HCT116 (cell line): ENCODE measurements at regions not wholly inside any gene's neighbourhood (a gene's known extent, or its start where the extent isn't known, plus 50 kb on each side); places are given as distances from the start of the nearest gene placed in this dataset.

ENCODE experiments used
- ATAC-seq: fragments of 200-7000 bp; cut with Tn5 transposase; 2 replicates; pipeline ENCODE4 v1.9.1; 2020; ENCODE audit warnings: mild to moderate bottlenecking, moderate library complexity
- BruUV-seq: library from RNA; stranded (reverse); fragments of 400-500 nt; replicated peaks from 2 replicates; lab custom pipeline; 2021; lab: Mats Ljungman, UMichigan
- CTCF ChIA-PET: fragments of 300-600 bp; sonication (Branson Sonifier 250); formaldehyde crosslinking; loops from one replicate; lab custom pipeline; 2021; ENCODE audit warnings: antibody characterized with exemption; lab: Charles Lee
- POLR2A ChIA-PET: fragments of 300-600, 350-600 bp; sonication (Branson Sonifier 250); formaldehyde crosslinking; loops from one replicate; lab custom pipeline; 2021; ENCODE audit warnings: antibody characterized with exemption; lab: Charles Lee
- RAD21 ChIA-PET, 2 experiments: fragments of 300-600 bp; sonication (Branson Sonifier 250); formaldehyde crosslinking; loops; one replicate each; lab custom pipeline; 2023; ENCODE audit warnings: low total read pairs in 2 of 2; ENCODE audit not compliant: uncharacterized antibody in 2 of 2, unreplicated experiment in 2 of 2, low non-redundant PET in 1 of 2; lab: Charles Lee
- DNase-seq: peaks from one replicate; pipeline ENCODE4 v3.0.0-alpha.2; 2010; ENCODE audit warnings: low read depth, low spot score
- H2AFZ ChIP-seq: fragments of 200-600 bp; shearing (Covaris generic), sonication (generic); 2 replicates; pipeline ENCODE4 v1.6.1; 2017; ENCODE audit warnings: low read depth, mixed run types, mixed read lengths, antibody characterized with exemption, low read length; ENCODE audit not compliant: poor library complexity, severe bottlenecking
- H3K27ac ChIP-seq: 2 replicates; pipeline ENCODE4 v1.5.1; 2012; ENCODE audit warnings: low read depth, low read length
- H3K27me3 ChIP-seq: fragments of 200-600 bp; sonication (generic); 2 replicates; pipeline ENCODE4 v1.6.1; 2016; ENCODE audit warnings: mixed run types, low read length, mixed read lengths; ENCODE audit not compliant: insufficient read depth
- H3K36me3 ChIP-seq, 2 experiments: fragments of 200-500 bp in 1 of 2; fragments of 200-600 bp in 1 of 2; sonication (Bioruptor generic) in 1 of 2; sonication (generic) in 1 of 2; 2 replicates each; pipeline versions ENCODE4 v1.5.1 to v1.6.1; 2014 to 2016; ENCODE audit warnings: low read length in 2 of 2, inconsistent platforms in 1 of 2, mixed read lengths in 1 of 2, mixed run types in 1 of 2; ENCODE audit not compliant: insufficient read depth in 2 of 2, control insufficient read depth in 1 of 2
- H3K4me1 ChIP-seq, 2 experiments: fragments of 200-600 bp in 1 of 2; sonication (generic) in 1 of 2; 2 replicates each; pipeline versions ENCODE4 v1.5.1 to v1.6.1; 2012 to 2017; ENCODE audit warnings: low read length in 2 of 2, inconsistent platforms in 1 of 2, mild to moderate bottlenecking in 1 of 2, mixed read lengths in 1 of 2, mixed run types in 1 of 2, moderate library complexity in 1 of 2; ENCODE audit not compliant: insufficient read depth in 2 of 2, control insufficient read depth in 1 of 2
- H3K4me2 ChIP-seq: fragments of 200-600 bp; sonication (generic); 2 replicates; pipeline ENCODE4 v1.6.1; 2017; ENCODE audit warnings: mixed run types, low read length, mixed read lengths
- H3K4me3 ChIP-seq, 2 experiments: fragments of 200-600 bp in 1 of 2; sonication (generic) in 1 of 2; replicated peaks in 1 of 2; 2 replicates each; pipeline ENCODE4 v1.5.1; 2011 to 2016; ENCODE audit warnings: low read length in 2 of 2, control low read depth in 1 of 2, low read depth in 1 of 2, mild to moderate bottlenecking in 1 of 2, mixed read lengths in 1 of 2, mixed run types in 1 of 2
- H3K79me2 ChIP-seq: fragments of 200-600 bp; sonication (generic); 2 replicates; pipeline ENCODE4 v1.6.1; 2017; ENCODE audit warnings: mild to moderate bottlenecking, mixed run types, low read length, moderate library complexity, mixed read lengths; ENCODE audit not compliant: insufficient read depth
- H3K9ac ChIP-seq: fragments of 200-600 bp; sonication (generic); 2 replicates; pipeline ENCODE4 v1.6.1; 2016; ENCODE audit warnings: low read length, mixed read lengths
- H3K9me2 ChIP-seq: fragments of 200-600 bp; sonication (generic), shearing (Covaris generic); 2 replicates; pipeline ENCODE4 v1.6.1; 2017; ENCODE audit warnings: mixed run types, mild to moderate bottlenecking, moderate library complexity; ENCODE audit not compliant: insufficient read depth
- H3K9me3 ChIP-seq, 2 experiments: fragments of 200-500 bp in 1 of 2; fragments of 200-600 bp in 1 of 2; sonication (Bioruptor generic) in 1 of 2; sonication (generic) in 1 of 2; 2 replicates each; pipeline ENCODE4 v1.6.1; 2014 to 2017; ENCODE audit warnings: low read length in 2 of 2, mixed read lengths in 2 of 2, inconsistent platforms in 1 of 2, low read depth in 1 of 2, mild to moderate bottlenecking in 1 of 2, mixed run types in 1 of 2, moderate library complexity in 1 of 2; ENCODE audit not compliant: control insufficient read depth in 1 of 2, insufficient read depth in 1 of 2
- H4K20me1 ChIP-seq: fragments of 200-600 bp; sonication (generic), shearing (Covaris generic); 2 replicates; pipeline ENCODE4 v1.6.1; 2017; ENCODE audit warnings: mixed run types, mild to moderate bottlenecking, moderate library complexity; ENCODE audit not compliant: insufficient read depth
- CBX3 ChIP-seq: IDR thresholded peaks from 2 replicates; pipeline ENCODE4 v1.6.1; 2012; ENCODE audit warnings: low read depth
- CEBPB ChIP-seq: IDR thresholded peaks from 2 replicates; pipeline ENCODE4 v1.6.1; 2012; ENCODE audit warnings: low read depth
- EGR1 ChIP-seq: IDR thresholded peaks from 2 replicates; pipeline ENCODE4 v1.6.1; 2012; ENCODE audit warnings: low read depth
- ELF1 ChIP-seq: IDR thresholded peaks from 2 replicates; pipeline ENCODE4 v1.6.1; 2012; ENCODE audit warnings: low read depth, borderline replicate concordance
- EZH2phosphoT487 ChIP-seq: fragments of 200-600 bp; IDR thresholded peaks from 2 replicates; pipeline ENCODE4 v1.6.1; 2018; ENCODE audit warnings: antibody characterized with exemption, borderline replicate concordance
- FOSL1 ChIP-seq: IDR thresholded peaks from 2 replicates; pipeline ENCODE4 v1.6.1; 2012; ENCODE audit warnings: low read depth
- JUND ChIP-seq: IDR thresholded peaks from 2 replicates; pipeline ENCODE4 v1.6.1; 2012
- POLR2A ChIP-seq: IDR thresholded peaks from 2 replicates; pipeline ENCODE4 v1.7.0; 2011; ENCODE audit warnings: borderline replicate concordance; ENCODE audit not compliant: insufficient read depth, insufficient read length; ENCODE audit errors: extremely low read depth
- POLR2AphosphoS5 ChIP-seq: IDR thresholded peaks from 2 replicates; pipeline ENCODE4 v1.6.1; 2011; ENCODE audit warnings: mild to moderate bottlenecking, low read depth, low read length, moderate library complexity
- RAD21 ChIP-seq: IDR thresholded peaks from 2 replicates; pipeline ENCODE4 v1.6.1; 2012; ENCODE audit warnings: low read depth, mild to moderate bottlenecking
- SIN3A ChIP-seq: IDR thresholded peaks from 2 replicates; pipeline ENCODE4 v1.6.1; 2012; ENCODE audit warnings: low read depth
- SP1 ChIP-seq: IDR thresholded peaks from 2 replicates; pipeline ENCODE4 v1.6.1; 2012; ENCODE audit warnings: low read depth
- SRF ChIP-seq: IDR thresholded peaks from 2 replicates; pipeline ENCODE4 v1.6.1; 2012; ENCODE audit warnings: low read depth
- TCF7L2 ChIP-seq: IDR thresholded peaks from 2 replicates; pipeline ENCODE4 v1.7.0; 2011; ENCODE audit warnings: borderline replicate concordance, inconsistent platforms; ENCODE audit not compliant: insufficient read depth, insufficient read length; ENCODE audit errors: extremely low read depth
- YY1 ChIP-seq: IDR thresholded peaks from 2 replicates; pipeline ENCODE4 v1.6.1; 2011; ENCODE audit warnings: low read length, low read depth, moderate library complexity, mild to moderate bottlenecking; ENCODE audit not compliant: insufficient replicate concordance; ENCODE audit errors: extremely low read depth
- ZBTB33 ChIP-seq: IDR thresholded peaks from 2 replicates; pipeline ENCODE4 v1.6.1; 2011; ENCODE audit warnings: mild to moderate bottlenecking, low read length, moderate library complexity; ENCODE audit not compliant: insufficient replicate concordance; ENCODE audit errors: extremely low read depth
- ZFX ChIP-seq: fragments of 450-650 bp; IDR thresholded peaks from 2 replicates; pipeline ENCODE4 v1.6.1; 2017
- ZNF274 ChIP-seq: fragments of 200-500 bp; sonication (Bioruptor generic); IDR thresholded peaks from 2 replicates; pipeline ENCODE4 v1.6.1; 2014; ENCODE audit warnings: mild to moderate bottlenecking, low read depth, low read length, inconsistent platforms
- intact Hi-C: fragments of 100-400 bp; cut with micrococcal nuclease; formaldehyde crosslinking; loops from 2 replicates; pipeline ENCODE4 v1.10.0; 2022
- TF ChIP-seq, protein P1 (sequence below): IDR thresholded peaks from 2 replicates; pipeline ENCODE4 v1.6.1; 2012; ENCODE audit warnings: low read depth
- TF ChIP-seq, protein P2 (sequence below), 3 experiments: fragments of 200-600 bp in 1 of 3; sonication (generic) in 1 of 3; IDR thresholded peaks in 2 of 3; conservative IDR thresholded peaks in 1 of 3; 2 replicates each; pipeline ENCODE4 v1.5.1; 2012 to 2017; ENCODE audit warnings: low read depth in 2 of 3, low read length in 2 of 3, antibody characterized with exemption in 1 of 3, borderline replicate concordance in 1 of 3, control low read depth in 1 of 3, mild to moderate bottlenecking in 1 of 3, mixed read lengths in 1 of 3, mixed run types in 1 of 3, moderate library complexity in 1 of 3; ENCODE audit not compliant: insufficient read depth in 1 of 3

DNA sequence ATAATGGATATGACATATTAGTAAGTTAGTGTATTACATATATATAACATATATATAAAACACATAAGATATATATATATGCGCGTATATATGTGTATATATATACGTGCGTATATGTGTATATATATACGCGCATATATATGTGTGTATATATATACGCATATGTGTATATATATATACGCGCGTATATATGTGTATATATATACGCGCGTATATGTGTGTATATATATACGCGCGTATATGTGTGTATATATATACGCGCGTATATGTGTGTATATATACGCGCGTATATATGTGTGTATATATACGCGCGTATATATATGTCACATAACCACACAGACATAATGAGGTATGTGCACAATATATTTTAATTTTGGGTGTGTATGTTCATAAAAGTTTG is 327.8 kb downstream of the MEIS1 start:
- RAD21 ChIA-PET: no interaction called here
- TF ChIP-seq, protein P1, sequence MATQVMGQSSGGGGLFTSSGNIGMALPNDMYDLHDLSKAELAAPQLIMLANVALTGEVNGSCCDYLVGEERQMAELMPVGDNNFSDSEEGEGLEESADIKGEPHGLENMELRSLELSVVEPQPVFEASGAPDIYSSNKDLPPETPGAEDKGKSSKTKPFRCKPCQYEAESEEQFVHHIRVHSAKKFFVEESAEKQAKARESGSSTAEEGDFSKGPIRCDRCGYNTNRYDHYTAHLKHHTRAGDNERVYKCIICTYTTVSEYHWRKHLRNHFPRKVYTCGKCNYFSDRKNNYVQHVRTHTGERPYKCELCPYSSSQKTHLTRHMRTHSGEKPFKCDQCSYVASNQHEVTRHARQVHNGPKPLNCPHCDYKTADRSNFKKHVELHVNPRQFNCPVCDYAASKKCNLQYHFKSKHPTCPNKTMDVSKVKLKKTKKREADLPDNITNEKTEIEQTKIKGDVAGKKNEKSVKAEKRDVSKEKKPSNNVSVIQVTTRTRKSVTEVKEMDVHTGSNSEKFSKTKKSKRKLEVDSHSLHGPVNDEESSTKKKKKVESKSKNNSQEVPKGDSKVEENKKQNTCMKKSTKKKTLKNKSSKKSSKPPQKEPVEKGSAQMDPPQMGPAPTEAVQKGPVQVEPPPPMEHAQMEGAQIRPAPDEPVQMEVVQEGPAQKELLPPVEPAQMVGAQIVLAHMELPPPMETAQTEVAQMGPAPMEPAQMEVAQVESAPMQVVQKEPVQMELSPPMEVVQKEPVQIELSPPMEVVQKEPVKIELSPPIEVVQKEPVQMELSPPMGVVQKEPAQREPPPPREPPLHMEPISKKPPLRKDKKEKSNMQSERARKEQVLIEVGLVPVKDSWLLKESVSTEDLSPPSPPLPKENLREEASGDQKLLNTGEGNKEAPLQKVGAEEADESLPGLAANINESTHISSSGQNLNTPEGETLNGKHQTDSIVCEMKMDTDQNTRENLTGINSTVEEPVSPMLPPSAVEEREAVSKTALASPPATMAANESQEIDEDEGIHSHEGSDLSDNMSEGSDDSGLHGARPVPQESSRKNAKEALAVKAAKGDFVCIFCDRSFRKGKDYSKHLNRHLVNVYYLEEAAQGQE: no peak
- TF ChIP-seq SRF (no peak), SP1 (no peak), CBX3 (no peak), ZBTB33 (no peak), RAD21 (no peak), POLR2A (no peak), CEBPB (no peak), POLR2AphosphoS5 (no peak), ELF1 (no peak), JUND (no peak), YY1 (no peak), SIN3A (no peak), FOSL1 (no peak), TCF7L2 (no peak), EGR1 (no peak), ZFX (no peak), ZNF274 (no peak), EZH2phosphoT487 (no peak)
- TF ChIP-seq, protein P2, sequence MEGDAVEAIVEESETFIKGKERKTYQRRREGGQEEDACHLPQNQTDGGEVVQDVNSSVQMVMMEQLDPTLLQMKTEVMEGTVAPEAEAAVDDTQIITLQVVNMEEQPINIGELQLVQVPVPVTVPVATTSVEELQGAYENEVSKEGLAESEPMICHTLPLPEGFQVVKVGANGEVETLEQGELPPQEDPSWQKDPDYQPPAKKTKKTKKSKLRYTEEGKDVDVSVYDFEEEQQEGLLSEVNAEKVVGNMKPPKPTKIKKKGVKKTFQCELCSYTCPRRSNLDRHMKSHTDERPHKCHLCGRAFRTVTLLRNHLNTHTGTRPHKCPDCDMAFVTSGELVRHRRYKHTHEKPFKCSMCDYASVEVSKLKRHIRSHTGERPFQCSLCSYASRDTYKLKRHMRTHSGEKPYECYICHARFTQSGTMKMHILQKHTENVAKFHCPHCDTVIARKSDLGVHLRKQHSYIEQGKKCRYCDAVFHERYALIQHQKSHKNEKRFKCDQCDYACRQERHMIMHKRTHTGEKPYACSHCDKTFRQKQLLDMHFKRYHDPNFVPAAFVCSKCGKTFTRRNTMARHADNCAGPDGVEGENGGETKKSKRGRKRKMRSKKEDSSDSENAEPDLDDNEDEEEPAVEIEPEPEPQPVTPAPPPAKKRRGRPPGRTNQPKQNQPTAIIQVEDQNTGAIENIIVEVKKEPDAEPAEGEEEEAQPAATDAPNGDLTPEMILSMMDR (IDR thresholded peaks at IDR 0.05 in 2 of 3, conservative IDR thresholded peaks at IDR 0.05 in 1 of 3; ENCODE audit: borderline replicate concordance in 1 of 3, insufficient read depth in 1 of 3, low read depth in 2 of 3, low read length in 2 of 3): no peak
- Histone ChIP-seq H3K4me2 (no peak overlapping the region), H3K79me2 (no peaks in the 10 kb centered on the region), H4K20me1 (no peaks in the 10 kb centered on the region), H3K4me1 (no peaks in the 10 kb centered on the region), H3K9ac (no peak overlapping the region), H3K4me3 (no peak overlapping the region), H3K27ac (no peak overlapping the region), H3K9me2 (no peaks in the 10 kb centered on the region), H2AFZ (no peak overlapping the region), H3K9me3 (peaks cover 0 to 10% of the 10 kb centered on the region in 2 experiments; a peak in 2 of 4 replicates), H3K36me3 (no peaks in the 10 kb centered on the region), H3K27me3 (no peaks in the 10 kb centered on the region)
- CTCF ChIA-PET: no interaction called here
- no peak for ATAC-seq
- POLR2A ChIA-PET: no interaction called here
- intact Hi-C loops: no loop called here
- no peak for DNase-seq
- no TSS peak for BruUV-seq
